Ascending aorta (tissue), 2 donors: ENCODE measurements at regions not wholly inside any gene's neighbourhood (a gene's known extent, or its start where the extent isn't known, plus 50 kb on each side); places are given as distances from the start of the nearest gene placed in this dataset.

Experiments
- DNase-seq, 2 donors: peaks; one replicate each; pipeline ENCODE4 v3.0.0-alpha.2; 2019; ENCODE audit warnings: low spot score in 2 of 2
- H3K27ac ChIP-seq, 2 donors: fragments of 200-600 bp; sonication (generic); one replicate each; pipeline ENCODE4 v1.5.1; 2016 to 2017; ENCODE audit warnings: mild to moderate bottlenecking in 1 of 2
- H3K27me3 ChIP-seq: fragments of 200-600 bp; sonication (generic); one replicate; pipeline ENCODE4 v1.5.1; 2017
- H3K36me3 ChIP-seq, 2 donors: fragments of 200-600 bp; sonication (generic); one replicate each; pipeline ENCODE4 v1.5.1; 2016
- H3K4me1 ChIP-seq, 2 donors: fragments of 200-600 bp; sonication (generic); one replicate each; pipeline ENCODE4 v1.5.1; 2016 to 2017; ENCODE audit warnings: mild to moderate bottlenecking in 1 of 2
- H3K4me3 ChIP-seq, 2 donors: fragments of 200-600 bp; sonication (generic); one replicate each; pipeline ENCODE4 v1.5.1; 2016 to 2017; ENCODE audit warnings: mild to moderate bottlenecking in 1 of 2
- H3K9me3 ChIP-seq, 2 donors: fragments of 200-600 bp; sonication (generic); one replicate each; pipeline ENCODE4 v1.5.1; 2016
- CTCF ChIP-seq, 3 experiments: fragments of 200-600 bp in 2 of 3; fragments of 450-650 bp in 1 of 3; sonication (generic) in 2 of 3; IDR thresholded peaks; one replicate each; pipeline ENCODE4 v1.5.1; 2016 to 2019; ENCODE audit warnings: antibody characterized with exemption in 3 of 3, mild to moderate bottlenecking in 1 of 3, moderate library complexity in 1 of 3
- intact Hi-C: fragments of 100-400 bp; cut with DNase I; formaldehyde crosslinking; loops from one replicate; pipeline ENCODE4 v1.15.1; 2023

GRCh38 chr5:74953937-74954720 lies 87.9 kb upstream of the FAM169A start:
- Histone ChIP-seq H3K4me1 (no peaks in the 10 kb centered on the region), H3K9me3 (no peaks in the 10 kb centered on the region), H3K36me3 (no peaks in the 10 kb centered on the region), H3K4me3 (no peak overlapping the region), H3K27me3 (no peaks in the 10 kb centered on the region), H3K27ac (no peak overlapping the region)
- no peak for TF ChIP-seq CTCF (IDR thresholded peaks at IDR 0.05)
- DNase-seq: no peak
- intact Hi-C loops: no loop called here

GRCh38 chr5:74953554-74953936 lies 87.4 kb upstream of the FAM169A start:
- intact Hi-C loops: no loop called here
- Histone ChIP-seq H3K4me3 (no peak overlapping the region), H3K27ac (no peak overlapping the region)

GRCh38 chr5:74952406-74952805 lies 86.2 kb upstream of the FAM169A start:
- Histone ChIP-seq H3K4me1 (peaks cover 0 to 3% of the 10 kb centered on the region in 2 donors), H3K27ac (no peak overlapping the region), H3K9me3 (no peaks in the 10 kb centered on the region), H3K27me3 (no peaks in the 10 kb centered on the region), H3K4me3 (no peak overlapping the region), H3K36me3 (no peaks in the 10 kb centered on the region)
- no peak for TF ChIP-seq CTCF (IDR thresholded peaks at IDR 0.05)
- intact Hi-C loops: no loop called here
- no peak for DNase-seq

More at GRCh38 chr5:74953554-74953936, 87.4 kb upstream of the FAM169A start:
- Histone ChIP-seq H3K27me3 (no peaks in the 10 kb centered on the region), H3K36me3 (no peaks in the 10 kb centered on the region), H3K4me1 (no peaks in the 10 kb centered on the region), H3K9me3 (no peaks in the 10 kb centered on the region)
- no peak for DNase-seq
- no peak for TF ChIP-seq CTCF (IDR thresholded peaks at IDR 0.05)

- no peak for TF ChIP-seq CTCF (IDR thresholded peaks at IDR 0.05)
- H3K9me3 ChIP-seq: no peaks in the 10 kb centered on the region
- no peak for DNase-seq
- intact Hi-C loops: loop anchor here (2.0 kb wide), 1 partner anchor 101 kb away; the partner anchor contains the start of gene GCNT4
- H3K27me3 ChIP-seq: no peaks in the 10 kb centered on the region
- H3K4me3 ChIP-seq: no peak overlapping the region
- H3K36me3 ChIP-seq: no peaks in the 10 kb centered on the region
- no peak overlapping the region for H3K27ac ChIP-seq
- peaks cover 0 to 3% of the 10 kb centered on the region in 2 donors for H3K4me1 ChIP-seq
Measured at GRCh38 chr5:74951865-74952264, 85.7 kb upstream of the FAM169A start.

- Histone ChIP-seq H3K4me3 (no peak overlapping the region), H3K4me1 (peaks cover 0 to 3% of the 10 kb centered on the region in 2 donors), H3K36me3 (no peaks in the 10 kb centered on the region), H3K27ac (no peak overlapping the region), H3K27me3 (no peaks in the 10 kb centered on the region), H3K9me3 (no peaks in the 10 kb centered on the region)
- DNase-seq: no peak
- no peak for TF ChIP-seq CTCF (IDR thresholded peaks at IDR 0.05)
- intact Hi-C loops: loop anchor here (2.0 kb wide), 1 partner anchor 102 kb away; the partner anchor contains the start of gene GCNT4
Measured at GRCh38 chr5:74950836-74951515, 84.8 kb upstream of the FAM169A start.
